HEK293 (cell line): ENCODE measurements at regions not wholly inside any gene's neighbourhood (a gene's known extent, or its start where the extent isn't known, plus 50 kb on each side); places are given as distances from the start of the nearest gene placed in this dataset.

ENCODE experiments used
- CTCF ChIA-PET: fragments of 350-600 bp; formaldehyde crosslinking; extraction: SDS; loops from one replicate; lab custom pipeline; 2021; ENCODE audit warnings: antibody characterized with exemption; lab: Yijun Ruan, JAX
- POLR2A ChIA-PET: fragments of 300-600 bp; formaldehyde crosslinking; extraction: SDS; loops from one replicate; lab custom pipeline; 2020; ENCODE audit warnings: antibody characterized with exemption, inconsistent platforms; lab: Yijun Ruan, JAX
- H3K27ac ChIP-seq: fragments of 200-500 bp; sonication (Bioruptor generic); 2 replicates; pipeline ENCODE4 v1.5.1; 2014; ENCODE audit warnings: low read depth, low read length, control low read depth, inconsistent platforms; ENCODE audit errors: extremely low read depth
- H3K36me3 ChIP-seq, 2 experiments: fragments of 200-500 bp in 1 of 2; sonication (Bioruptor generic) in 1 of 2; 1 replicate in 1 of 2; 2 replicates in 1 of 2; pipeline ENCODE4 v1.5.1; 2014 to 2017; ENCODE audit warnings: inconsistent platforms in 2 of 2, low read length in 2 of 2; ENCODE audit not compliant: control insufficient read depth in 2 of 2, insufficient read depth in 1 of 2
- H3K4me1 ChIP-seq: fragments of 200-500 bp; sonication (Bioruptor generic); 2 replicates; pipeline ENCODE4 v1.5.1; 2014; ENCODE audit warnings: mild to moderate bottlenecking, low read length, inconsistent platforms; ENCODE audit not compliant: control insufficient read depth, insufficient read depth
- H3K4me3 ChIP-seq: 2 replicates; pipeline ENCODE4 v1.5.1; 2011; ENCODE audit warnings: low read depth, mild to moderate bottlenecking, control low read depth, low read length, moderate library complexity
- H3K9me3 ChIP-seq: fragments of 200-500 bp; sonication (Bioruptor generic); 2 replicates; pipeline ENCODE4 v1.5.1; 2014; ENCODE audit warnings: low read depth, low read length, inconsistent platforms; ENCODE audit not compliant: control insufficient read depth, insufficient read depth
- FEZF1 ChIP-seq: fragments of 450-650 bp; formaldehyde crosslinking; IDR thresholded peaks from 2 replicates; pipeline ENCODE4 v1.5.1; 2016; ENCODE audit warnings: missing biosample characterization, missing genetic modification characterization
- GLI4 ChIP-seq: fragments of 450-650 bp; formaldehyde crosslinking; IDR thresholded peaks from 2 replicates; pipeline ENCODE4 v1.5.1; 2016; ENCODE audit warnings: missing biosample characterization, missing genetic modification characterization
- GLIS1 ChIP-seq: fragments of 450-650 bp; formaldehyde crosslinking; IDR thresholded peaks from 2 replicates; pipeline ENCODE4 v1.5.1; 2016; ENCODE audit warnings: missing biosample characterization, missing genetic modification characterization
- KLF10 ChIP-seq: fragments of 450-650 bp; IDR thresholded peaks from 2 replicates; pipeline ENCODE4 v1.5.1; 2018; ENCODE audit warnings: missing biosample characterization, mild to moderate bottlenecking, missing genetic modification characterization
- OSR2 ChIP-seq: fragments of 450-650 bp; formaldehyde crosslinking; IDR thresholded peaks from 2 replicates; pipeline ENCODE4 v1.5.1; 2016; ENCODE audit warnings: missing biosample characterization, missing genetic modification characterization
- SETDB1 ChIP-seq: IDR thresholded peaks from one replicate; pipeline ENCODE4 v1.6.1; 2017; ENCODE audit warnings: mild to moderate bottlenecking, low read length, moderate library complexity, mixed read lengths; ENCODE audit not compliant: insufficient read length
- TRIM28 ChIP-seq: IDR thresholded peaks from 2 replicates; pipeline ENCODE4 v1.6.1; 2011; ENCODE audit warnings: low read length, control low read depth, borderline replicate concordance
- ZBTB10 ChIP-seq: fragments of 450-650 bp; formaldehyde crosslinking; IDR thresholded peaks from 2 replicates; pipeline ENCODE4 v1.5.1; 2016; ENCODE audit warnings: missing biosample characterization, missing genetic modification characterization
- ZBTB44 ChIP-seq: fragments of 450-650 bp; IDR thresholded peaks from 2 replicates; pipeline ENCODE4 v1.5.1; 2018; ENCODE audit warnings: missing biosample characterization, mild to moderate bottlenecking, missing genetic modification characterization
- ZBTB48 ChIP-seq: fragments of 450-650 bp; formaldehyde crosslinking; IDR thresholded peaks from 2 replicates; pipeline ENCODE4 v1.5.1; 2016; ENCODE audit warnings: missing biosample characterization, missing genetic modification characterization
- ZBTB8A ChIP-seq: fragments of 450-650 bp; formaldehyde crosslinking; IDR thresholded peaks from 2 replicates; pipeline ENCODE4 v1.5.1; 2016; ENCODE audit warnings: missing biosample characterization, missing genetic modification characterization
- ZNF133 ChIP-seq: fragments of 450-650 bp; formaldehyde crosslinking; IDR thresholded peaks from 2 replicates; pipeline ENCODE4 v1.5.1; 2016; ENCODE audit warnings: missing biosample characterization, missing genetic modification characterization
- ZNF138 ChIP-seq: fragments of 450-650 bp; formaldehyde crosslinking; IDR thresholded peaks from 2 replicates; pipeline ENCODE4 v1.5.1; 2016; ENCODE audit warnings: missing biosample characterization, missing genetic modification characterization, borderline replicate concordance
- ZNF148 ChIP-seq: fragments of 450-650 bp; formaldehyde crosslinking; IDR thresholded peaks from 2 replicates; pipeline ENCODE4 v1.5.0; 2017; ENCODE audit warnings: missing biosample characterization, missing genetic modification characterization, borderline replicate concordance
- ZNF184 ChIP-seq: fragments of 450-650 bp; IDR thresholded peaks from 2 replicates; pipeline ENCODE4 v1.5.1; 2018; ENCODE audit warnings: missing biosample characterization, mild to moderate bottlenecking, missing genetic modification characterization
- ZNF202 ChIP-seq: fragments of 450-650 bp; formaldehyde crosslinking; IDR thresholded peaks from 2 replicates; pipeline ENCODE4 v1.5.1; 2016; ENCODE audit warnings: missing biosample characterization, missing genetic modification characterization, borderline replicate concordance
- ZNF239 ChIP-seq: fragments of 450-650 bp; formaldehyde crosslinking; IDR thresholded peaks from 2 replicates; pipeline ENCODE4 v1.5.1; 2016; ENCODE audit warnings: missing biosample characterization, missing genetic modification characterization
- ZNF529 ChIP-seq: fragments of 450-650 bp; formaldehyde crosslinking; IDR thresholded peaks from 2 replicates; pipeline ENCODE4 v1.5.1; 2017; ENCODE audit warnings: missing genetic modification characterization, missing biosample characterization; ENCODE audit not compliant: insufficient replicate concordance
- ZNF610 ChIP-seq: fragments of 450-650 bp; formaldehyde crosslinking; IDR thresholded peaks from 2 replicates; pipeline ENCODE4 v1.5.1; 2016; ENCODE audit warnings: missing biosample characterization, missing genetic modification characterization, borderline replicate concordance
- ZNF624 ChIP-seq: fragments of 450-650 bp; formaldehyde crosslinking; IDR thresholded peaks from 2 replicates; pipeline ENCODE4 v1.5.1; 2017; ENCODE audit warnings: missing biosample characterization, missing genetic modification characterization
- ZNF629 ChIP-seq: fragments of 450-650 bp; formaldehyde crosslinking; IDR thresholded peaks from 2 replicates; pipeline ENCODE4 v1.5.1; 2017; ENCODE audit warnings: missing biosample characterization, missing genetic modification characterization
- ZNF701 ChIP-seq: fragments of 450-650 bp; formaldehyde crosslinking; IDR thresholded peaks from 2 replicates; pipeline ENCODE4 v1.5.1; 2016; ENCODE audit warnings: missing biosample characterization, missing genetic modification characterization
- ZNF768 ChIP-seq: fragments of 450-650 bp; formaldehyde crosslinking; IDR thresholded peaks from 2 replicates; pipeline ENCODE4 v1.5.1; 2018; ENCODE audit warnings: missing biosample characterization, mild to moderate bottlenecking, missing genetic modification characterization
- ZNF843 ChIP-seq: fragments of 450-650 bp; formaldehyde crosslinking; IDR thresholded peaks from 2 replicates; pipeline ENCODE4 v1.5.1; 2016; ENCODE audit warnings: missing biosample characterization, missing genetic modification characterization
- ZSCAN23 ChIP-seq: fragments of 450-650 bp; formaldehyde crosslinking; IDR thresholded peaks from 2 replicates; pipeline ENCODE4 v1.5.1; 2016; ENCODE audit warnings: missing biosample characterization, missing genetic modification characterization
- ZXDB ChIP-seq: fragments of 450-650 bp; formaldehyde crosslinking; IDR thresholded peaks from 2 replicates; pipeline ENCODE4 v1.5.1; 2016; ENCODE audit warnings: missing biosample characterization, missing genetic modification characterization

GRCh38 chr11:15347969-15348734 is 233.4 kb downstream of the INSC start:
- TF ChIP-seq ZNF701 (tag by site-specific recombination) (no peak), ZNF768 (tag by site-specific recombination) (no peak), ZNF239 (no peak), ZNF138 (no peak), ZNF529 (no peak), ZNF624 (tag by site-specific recombination) (no peak), ZBTB48 (tag by site-specific recombination) (no peak), ZNF148 (no peak), KLF10 (tag by site-specific recombination) (no peak)
- POLR2A ChIA-PET: no interaction called here
- no peaks in the 10 kb centered on the region for H3K9me3 ChIP-seq
- peaks cover 3% of the 10 kb centered on the region; the same call in 1 of the 2 replicates for H3K4me1 ChIP-seq
- no peaks in the 10 kb centered on the region for H3K36me3 ChIP-seq
- H3K27ac ChIP-seq: no peak overlapping the region
- CTCF ChIA-PET: no interaction called here
- H3K4me3 ChIP-seq: no peak overlapping the region

GRCh38 chr11:15349413-15349812 is 234.7 kb downstream of the INSC start:
- peaks cover 3% of the 10 kb centered on the region; the same call in 1 of the 2 replicates for H3K4me1 ChIP-seq
- ChIA-PET POLR2A (no interaction called here), CTCF (no interaction called here)
- no peaks in the 10 kb centered on the region for H3K9me3 ChIP-seq
- H3K27ac ChIP-seq: no peak overlapping the region
- H3K36me3 ChIP-seq: no peaks in the 10 kb centered on the region
- H3K4me3 ChIP-seq: no peak overlapping the region
- TF ChIP-seq ZNF184 (no peak), GLIS1 (tag by site-specific recombination) (peak; percentile 16; the same call in 1 of the 2 replicates), ZNF202 (tag by site-specific recombination) (no peak), OSR2 (tag by site-specific recombination) (peak; percentile 40; the same call in 1 of the 2 replicates), ZNF133 (tag by site-specific recombination) (no peak), ZNF239 (no peak), ZBTB8A (tag by site-specific recombination) (peak; percentile 27; the same call in 1 of the 2 replicates), SETDB1 (no peak), ZBTB44 (tag by site-specific recombination) (0 out of 2 replicates have a peak, but pooled peaks have one; percentile 19), FEZF1 (tag by site-specific recombination) (peak; percentile 64), ZNF610 (tag by site-specific recombination) (no peak), ZNF843 (tag by site-specific recombination) (peak; percentile 79), TRIM28 (peak; percentile 75; the same call in 1 of the 2 replicates), ZNF629 (tag by site-specific recombination) (no peak), GLI4 (tag by site-specific recombination) (no peak), ZBTB10 (tag by site-specific recombination) (no peak), ZXDB (tag by site-specific recombination) (peak; percentile 55; the same call in 1 of the 2 replicates), ZSCAN23 (tag by site-specific recombination) (no peak)
